LNCaP clone FGC (cell line): ENCODE measurements at regions not wholly inside any gene's neighbourhood (a gene's known extent, or its start where the extent isn't known, plus 50 kb on each side); places are given as distances from the start of the nearest gene placed in this dataset.
A peak's percentile ranks its signal among the peaks of the same experiment; 100 is the strongest.

Source experiments
- DNase-seq: peaks from one replicate; pipeline ENCODE4 v3.0.0-alpha.2; 2011; ENCODE audit warnings: low read depth
- H3K4me3 ChIP-seq: 2 replicates; pipeline ENCODE4 v1.5.1; 2011; ENCODE audit warnings: mild to moderate bottlenecking, low read depth, low read length, control low read depth
- CTCF ChIP-seq: IDR thresholded peaks from 2 replicates; pipeline ENCODE4 v1.5.1; 2012; ENCODE audit warnings: mild to moderate bottlenecking; ENCODE audit not compliant: control insufficient read depth, insufficient read depth; ENCODE audit errors: extremely low read depth

DNA sequence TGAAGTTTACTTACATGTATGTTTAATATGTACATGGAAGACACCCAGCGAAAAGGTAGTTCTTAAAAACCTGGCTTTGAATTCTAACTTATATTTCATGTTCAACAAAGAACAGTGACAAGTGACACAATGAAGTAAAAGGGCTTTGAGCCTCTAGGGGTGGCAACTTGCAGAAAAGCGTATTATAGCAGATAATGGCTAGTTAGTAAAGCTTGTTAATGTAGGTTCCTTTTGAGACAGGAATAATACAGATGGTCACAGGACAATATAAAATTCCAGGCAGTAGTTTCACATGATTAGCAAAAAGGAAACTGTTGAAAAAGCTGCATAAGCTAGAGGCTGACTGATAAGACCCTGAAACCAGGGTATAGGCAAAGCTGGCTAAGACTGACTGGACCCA lies 132.4 kb upstream of the FTMT start:
- no peak for DNase-seq
- no peak overlapping the region for H3K4me3 ChIP-seq
- no peak for TF ChIP-seq CTCF

DNA sequence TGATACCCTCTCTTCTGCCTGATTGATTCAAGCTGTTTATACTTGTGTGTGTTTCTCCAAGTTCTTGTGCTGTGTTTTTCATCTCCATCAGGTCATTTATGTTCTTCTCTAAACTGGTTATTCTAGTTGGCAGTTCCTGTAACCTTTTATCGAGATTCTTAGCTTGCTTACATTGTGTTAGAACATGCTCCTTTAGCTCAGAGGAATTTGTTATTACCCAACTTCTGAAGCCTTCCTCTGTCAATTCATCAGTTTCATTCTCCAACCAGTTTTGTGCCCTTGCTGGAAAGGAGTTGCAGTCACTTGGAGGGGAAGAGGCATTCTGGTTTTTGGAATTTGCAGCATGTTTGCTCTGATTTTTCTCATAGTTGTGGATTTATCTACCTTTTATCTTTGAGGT lies 126.2 kb upstream of the FTMT start:
- H3K4me3 ChIP-seq: no peak overlapping the region
- TF ChIP-seq CTCF: no peak
- DNase-seq: no peak

- no peak for TF ChIP-seq CTCF
- DNase-seq: no peak
- no peak overlapping the region for H3K4me3 ChIP-seq
Observed at GRCh38 chr5:121726991-121727390, 124.7 kb upstream of the FTMT start.

DNA sequence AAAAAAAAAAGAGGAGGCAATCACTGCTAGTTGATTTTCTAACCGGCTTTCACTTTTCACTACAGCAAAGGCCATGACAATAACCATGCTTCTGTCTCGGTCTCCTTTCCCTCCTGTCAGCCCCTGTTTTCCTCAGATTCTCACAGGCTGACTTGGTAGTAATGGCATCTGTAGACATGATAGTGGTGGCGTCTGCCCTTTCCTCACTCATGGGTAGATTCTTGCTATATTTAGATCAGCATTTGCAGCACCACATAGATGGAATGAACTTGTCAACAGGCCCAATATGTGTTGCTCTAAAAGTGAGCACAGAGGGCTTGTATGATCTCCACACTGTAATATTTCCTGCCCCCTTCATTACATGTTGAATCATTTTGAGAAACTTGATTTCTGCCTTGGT lies 120.3 kb upstream of the FTMT start:
- DNase-seq: no peak
- no peak overlapping the region for H3K4me3 ChIP-seq
- TF ChIP-seq CTCF: no peak

- no peak for DNase-seq
- TF ChIP-seq CTCF: no peak
- no peak overlapping the region for H3K4me3 ChIP-seq
Observed at GRCh38 chr5:121735618-121736017, 116.1 kb upstream of the FTMT start.

- peak; percentile 59 for DNase-seq
- TF ChIP-seq CTCF: no peak
- H3K4me3 ChIP-seq: no peak overlapping the region
Observed at GRCh38 chr5:121737120-121737519, 114.6 kb upstream of the FTMT start.

DNA sequence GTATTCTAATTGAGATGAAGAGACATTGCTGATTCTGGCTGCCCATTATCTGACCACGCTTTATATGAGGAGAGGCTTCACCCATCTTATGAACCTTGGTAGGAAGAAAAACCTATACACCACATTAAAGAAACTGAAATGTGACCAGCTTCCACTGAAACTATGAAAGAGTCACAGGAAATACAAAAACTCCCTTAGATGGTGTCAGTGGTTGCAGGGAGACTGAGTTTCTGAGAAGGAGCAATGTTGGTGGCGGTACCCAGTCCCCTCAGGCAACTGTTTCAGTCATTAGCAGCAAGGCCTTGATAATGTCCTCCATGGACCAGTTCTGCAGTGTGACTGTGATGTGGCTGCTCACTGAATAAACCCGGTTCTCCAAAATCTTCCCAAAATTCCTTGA lies 110.5 kb upstream of the FTMT start:
- DNase-seq: no peak
- no peak overlapping the region for H3K4me3 ChIP-seq
- no peak for TF ChIP-seq CTCF
